Stimulated activated naive B cell treated with anti-CD40 and anti-IgM and Interleukin-4, amounts not matched to agents 10 μg/mL and 1 μg/mL and 100 μg/mL, for 72 hours (primary cell): ENCODE measurements at regions not wholly inside any gene's neighbourhood (a gene's known extent, or its start where the extent isn't known, plus 50 kb on each side); places are given as distances from the start of the nearest gene placed in this dataset.

Experiments
- ATAC-seq, 2 donors: fragments of 150-1000 bp; cut with Tn5 transposase; replicated peaks; 2 replicates each; pipeline ENCODE4 v1.10.0; 2021; ENCODE audit warnings: moderate library complexity in 1 of 2
- DNase-seq: peaks from one replicate; pipeline ENCODE4 v3.0.0; 2021
- H3K27ac Mint-ChIP-seq: one replicate; pipeline ENCODE4 v1.8.0; 2022; ENCODE audit warnings: mild to moderate bottlenecking, mixed read lengths
- H3K27me3 Mint-ChIP-seq, 2 donors: one replicate each; pipeline ENCODE4 v1.8.0; 2022; ENCODE audit warnings: mixed read lengths in 2 of 2
- H3K36me3 Mint-ChIP-seq, 2 donors: one replicate each; pipeline ENCODE4 v1.8.0; 2022; ENCODE audit warnings: mixed read lengths in 2 of 2, mild to moderate bottlenecking in 1 of 2
- H3K4me1 Mint-ChIP-seq, 2 donors: one replicate each; pipeline ENCODE4 v1.8.0; 2022; ENCODE audit warnings: mixed read lengths in 2 of 2, mild to moderate bottlenecking in 1 of 2
- H3K4me3 Mint-ChIP-seq, 2 donors: one replicate each; pipeline ENCODE4 v1.8.0; 2022; ENCODE audit warnings: mild to moderate bottlenecking in 2 of 2, mixed read lengths in 2 of 2, moderate library complexity in 1 of 2
- H3K9me3 Mint-ChIP-seq, 2 donors: one replicate each; pipeline ENCODE4 v1.8.0; 2022; ENCODE audit warnings: mixed read lengths in 2 of 2, mild to moderate bottlenecking in 1 of 2

- no peak for DNase-seq
- Mint-ChIP-seq H3K4me1 (no peaks in the 10 kb centered on the region), H3K9me3 (peaks cover 8 to 9% of the 10 kb centered on the region in 2 donors), H3K36me3 (no peaks in the 10 kb centered on the region), H3K27me3 (peaks cover 29 to 55% of the 10 kb centered on the region in 2 donors), H3K27ac (peak overlapping the region; percentile 27), H3K4me3 (no peak overlapping the region)
- ATAC-seq, result no peak
These were observed 84.4 kb downstream of the ANKRD60 start for GRCh38 chr20:58144096-58144495.

GRCh38 chr20:58143531-58143930, 84.9 kb downstream of the ANKRD60 start:
- ATAC-seq (no peak), DNase-seq (no peak)
- H3K27me3 Mint-ChIP-seq, result peaks cover 27 to 53% of the 10 kb centered on the region in 2 donors
- no peaks in the 10 kb centered on the region for H3K36me3 Mint-ChIP-seq
- H3K27ac Mint-ChIP-seq, result no peak overlapping the region
- H3K4me1 Mint-ChIP-seq, result no peaks in the 10 kb centered on the region
- H3K4me3 Mint-ChIP-seq, result no peak overlapping the region
- peaks cover 8 to 9% of the 10 kb centered on the region in 2 donors for H3K9me3 Mint-ChIP-seq

GRCh38 chr20:58142843-58143185, 85.6 kb downstream of the ANKRD60 start:
- Mint-ChIP-seq H3K4me1 (no peaks in the 10 kb centered on the region), H3K4me3 (no peak overlapping the region), H3K27me3 (peaks cover 27 to 53% of the 10 kb centered on the region in 2 donors), H3K9me3 (peaks cover 4 to 5% of the 10 kb centered on the region in 2 donors), H3K27ac (no peak overlapping the region), H3K36me3 (no peaks in the 10 kb centered on the region)
- DNase-seq (no peak), ATAC-seq (no peak)

GRCh38 chr20:58141971-58142842, 86.2 kb downstream of the ANKRD60 start:
- H3K27ac Mint-ChIP-seq, result no peak overlapping the region
- H3K36me3 Mint-ChIP-seq, result no peaks in the 10 kb centered on the region
- H3K27me3 Mint-ChIP-seq, result peaks cover 32 to 54% of the 10 kb centered on the region in 2 donors
- no peak overlapping the region for H3K4me3 Mint-ChIP-seq
- no peaks in the 10 kb centered on the region for H3K4me1 Mint-ChIP-seq
- H3K9me3 Mint-ChIP-seq, result peaks cover 0 to 1% of the 10 kb centered on the region in 2 donors
- ATAC-seq (no peak), DNase-seq (no peak)

GRCh38 chr20:58141496-58141895, 87.0 kb downstream of the ANKRD60 start:
- H3K36me3 Mint-ChIP-seq, result no peaks in the 10 kb centered on the region
- H3K27me3 Mint-ChIP-seq, result peaks cover 39 to 61% of the 10 kb centered on the region in 2 donors
- H3K27ac Mint-ChIP-seq, result no peak overlapping the region
- H3K9me3 Mint-ChIP-seq, result no peaks in the 10 kb centered on the region
- DNase-seq, result no peak
- H3K4me3 Mint-ChIP-seq, result no peak overlapping the region
- H3K4me1 Mint-ChIP-seq, result no peaks in the 10 kb centered on the region
- ATAC-seq, result no peak

GRCh38 chr20:58140787-58141425, 87.5 kb downstream of the ANKRD60 start:
- Mint-ChIP-seq H3K4me3 (no peak overlapping the region), H3K36me3 (no peaks in the 10 kb centered on the region), H3K27me3 (peaks cover 41 to 60% of the 10 kb centered on the region in 2 donors), H3K9me3 (no peaks in the 10 kb centered on the region), H3K4me1 (no peaks in the 10 kb centered on the region), H3K27ac (no peak overlapping the region)
- ATAC-seq (no peak), DNase-seq (no peak)

GRCh38 chr20:58139849-58140786, 88.3 kb downstream of the ANKRD60 start:
- Mint-ChIP-seq H3K27ac (no peak overlapping the region), H3K27me3 (peaks cover 41 to 58% of the 10 kb centered on the region in 2 donors), H3K36me3 (no peaks in the 10 kb centered on the region), H3K9me3 (no peaks in the 10 kb centered on the region), H3K4me3 (no peak overlapping the region), H3K4me1 (no peaks in the 10 kb centered on the region)
- DNase-seq (no peak), ATAC-seq (no peak)

- no peaks in the 10 kb centered on the region for H3K9me3 Mint-ChIP-seq
- H3K27ac Mint-ChIP-seq, result no peak overlapping the region
- DNase-seq, result no peak
- peaks cover 55 to 65% of the 10 kb centered on the region in 2 donors for H3K27me3 Mint-ChIP-seq
- no peak overlapping the region for H3K4me3 Mint-ChIP-seq
- ATAC-seq, result no peak
- no peaks in the 10 kb centered on the region for H3K4me1 Mint-ChIP-seq
- no peaks in the 10 kb centered on the region for H3K36me3 Mint-ChIP-seq
These were observed 90.1 kb downstream of the ANKRD60 start for GRCh38 chr20:58138395-58138794.

- no peaks in the 10 kb centered on the region for H3K4me1 Mint-ChIP-seq
- DNase-seq (no peak), ATAC-seq (no peak)
- no peaks in the 10 kb centered on the region for H3K9me3 Mint-ChIP-seq
- peaks cover 60 to 66% of the 10 kb centered on the region in 2 donors for H3K27me3 Mint-ChIP-seq
- no peaks in the 10 kb centered on the region for H3K36me3 Mint-ChIP-seq
- H3K27ac Mint-ChIP-seq, result no peak overlapping the region
- no peak overlapping the region for H3K4me3 Mint-ChIP-seq
These were observed 90.7 kb downstream of the ANKRD60 start for GRCh38 chr20:58137651-58138265.

- H3K4me3 Mint-ChIP-seq, result no peak overlapping the region
- H3K9me3 Mint-ChIP-seq, result no peaks in the 10 kb centered on the region
- no peaks in the 10 kb centered on the region for H3K36me3 Mint-ChIP-seq
- H3K27me3 Mint-ChIP-seq, result peaks cover 60 to 64% of the 10 kb centered on the region in 2 donors
- no peaks in the 10 kb centered on the region for H3K4me1 Mint-ChIP-seq
- no peak overlapping the region for H3K27ac Mint-ChIP-seq
- DNase-seq (no peak), ATAC-seq (no peak)
These were observed 91.2 kb downstream of the ANKRD60 start for GRCh38 chr20:58137236-58137635.

GRCh38 chr20:58136149-58136484, 92.3 kb downstream of the ANKRD60 start:
- peaks cover 65 to 66% of the 10 kb centered on the region in 2 donors for H3K27me3 Mint-ChIP-seq
- ATAC-seq (no peak), DNase-seq (no peak)
- H3K9me3 Mint-ChIP-seq, result no peaks in the 10 kb centered on the region
- H3K4me3 Mint-ChIP-seq, result no peak overlapping the region
- peaks cover 0 to 1% of the 10 kb centered on the region in 2 donors for H3K4me1 Mint-ChIP-seq
- H3K27ac Mint-ChIP-seq, result no peak overlapping the region
- H3K36me3 Mint-ChIP-seq, result no peaks in the 10 kb centered on the region

- Mint-ChIP-seq H3K36me3 (no peaks in the 10 kb centered on the region), H3K27ac (no peak overlapping the region), H3K4me1 (peaks cover 0 to 1% of the 10 kb centered on the region in 2 donors), H3K27me3 (peaks cover 68 to 71% of the 10 kb centered on the region in 2 donors), H3K9me3 (no peaks in the 10 kb centered on the region), H3K4me3 (no peak overlapping the region)
- no peak for ATAC-seq
- DNase-seq, result no peak
These were observed 92.9 kb downstream of the ANKRD60 start for GRCh38 chr20:58135441-58136148.

GRCh38 chr20:58133020-58133808, 95.2 kb downstream of the ANKRD60 start:
- no peak overlapping the region for H3K27ac Mint-ChIP-seq
- peaks cover 80 to 87% of the 10 kb centered on the region in 2 donors for H3K27me3 Mint-ChIP-seq
- DNase-seq (no peak), ATAC-seq (no peak)
- H3K4me3 Mint-ChIP-seq, result no peak overlapping the region
- H3K4me1 Mint-ChIP-seq, result peaks cover 0 to 1% of the 10 kb centered on the region in 2 donors
- H3K36me3 Mint-ChIP-seq, result peaks cover 0 to 1% of the 10 kb centered on the region in 2 donors
- no peaks in the 10 kb centered on the region for H3K9me3 Mint-ChIP-seq
